ENCODE measurements at regions not wholly inside any gene's neighbourhood (a gene's known extent, or its start where the extent isn't known, plus 50 kb on each side); places are given as distances from the start of the nearest gene placed in this dataset.

DNA sequence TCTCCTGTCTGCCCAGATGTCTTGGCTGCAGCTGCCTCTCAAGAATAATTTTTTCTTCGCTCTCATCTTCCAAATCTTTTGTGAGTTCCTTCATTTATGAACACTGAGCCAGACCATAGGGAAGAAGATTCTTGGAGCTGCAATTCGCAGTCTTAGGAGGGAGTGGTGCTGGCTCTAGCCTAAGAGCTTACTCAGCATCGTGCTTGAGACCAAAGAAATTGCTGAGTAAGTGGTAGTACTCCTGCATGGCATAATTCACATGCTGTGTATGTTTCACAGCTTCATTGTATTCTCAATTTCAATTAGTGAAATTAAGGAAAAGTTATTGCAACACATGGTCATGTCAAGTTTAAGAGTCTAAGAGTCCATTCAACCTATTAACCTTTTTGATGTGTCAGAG, 771.7 kb downstream of the ADCYAP1 start:
- H2AFZ ChIP-seq (ENCODE audit: low read length), result no peak overlapping the region
- no peak for DNase-seq (ENCODE audit: insufficient read length, low spot score, missing footprints)
- no peaks in the 10 kb centered on the region for H3K4me1 ChIP-seq (ENCODE audit: insufficient read depth, low read length)

DNA sequence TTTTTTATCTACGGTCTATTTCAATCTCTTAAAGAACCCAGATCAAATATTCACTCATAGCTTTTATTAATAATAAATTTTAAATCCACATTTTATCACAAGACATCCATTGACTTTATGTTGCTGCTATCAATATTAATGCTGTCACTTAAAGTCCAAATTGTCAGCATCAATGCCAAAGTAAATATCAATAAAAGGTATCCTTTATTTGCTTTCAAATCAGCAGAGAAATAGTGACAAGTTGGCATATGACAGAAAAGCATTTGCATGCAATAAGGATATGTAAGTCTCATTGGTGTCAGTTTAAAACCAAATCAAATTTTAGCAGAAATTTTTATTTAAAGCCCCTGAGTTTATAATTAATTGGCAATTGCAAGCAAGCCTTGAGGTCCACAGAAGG, 775.4 kb downstream of the ADCYAP1 start:
- Histone ChIP-seq H3K79me2 (ENCODE audit: insufficient read depth, low read length) (no peaks in the 10 kb centered on the region), H3K36me3 (ENCODE audit: insufficient read depth, low read length) (no peaks in the 10 kb centered on the region), H3K27me3 (ENCODE audit: insufficient read depth, low read length) (no peaks in the 10 kb centered on the region), H3K9me3 (ENCODE audit: low read depth, low read length) (no peaks in the 10 kb centered on the region), H3K27ac (ENCODE audit: low read depth, low read length) (no peak overlapping the region), H3K4me2 (ENCODE audit: insufficient read depth, low read length) (no peak overlapping the region), H3K4me1 (ENCODE audit: insufficient read depth, low read length) (no peaks in the 10 kb centered on the region), H2AFZ (ENCODE audit: low read length) (no peak overlapping the region), H3K4me3 (ENCODE audit: insufficient read depth, low read length) (no peak overlapping the region), H4K20me1 (ENCODE audit: insufficient read depth, low read length) (no peaks in the 10 kb centered on the region)
- DNase-seq (ENCODE audit: insufficient read length, low spot score, missing footprints), result no peak
- TF ChIP-seq, protein P1, sequence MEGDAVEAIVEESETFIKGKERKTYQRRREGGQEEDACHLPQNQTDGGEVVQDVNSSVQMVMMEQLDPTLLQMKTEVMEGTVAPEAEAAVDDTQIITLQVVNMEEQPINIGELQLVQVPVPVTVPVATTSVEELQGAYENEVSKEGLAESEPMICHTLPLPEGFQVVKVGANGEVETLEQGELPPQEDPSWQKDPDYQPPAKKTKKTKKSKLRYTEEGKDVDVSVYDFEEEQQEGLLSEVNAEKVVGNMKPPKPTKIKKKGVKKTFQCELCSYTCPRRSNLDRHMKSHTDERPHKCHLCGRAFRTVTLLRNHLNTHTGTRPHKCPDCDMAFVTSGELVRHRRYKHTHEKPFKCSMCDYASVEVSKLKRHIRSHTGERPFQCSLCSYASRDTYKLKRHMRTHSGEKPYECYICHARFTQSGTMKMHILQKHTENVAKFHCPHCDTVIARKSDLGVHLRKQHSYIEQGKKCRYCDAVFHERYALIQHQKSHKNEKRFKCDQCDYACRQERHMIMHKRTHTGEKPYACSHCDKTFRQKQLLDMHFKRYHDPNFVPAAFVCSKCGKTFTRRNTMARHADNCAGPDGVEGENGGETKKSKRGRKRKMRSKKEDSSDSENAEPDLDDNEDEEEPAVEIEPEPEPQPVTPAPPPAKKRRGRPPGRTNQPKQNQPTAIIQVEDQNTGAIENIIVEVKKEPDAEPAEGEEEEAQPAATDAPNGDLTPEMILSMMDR (IDR thresholded peaks at IDR 0.05; ENCODE audit: extremely low read depth, low read depth, low read length), result no peak

More for the DNA sequence above, 771.7 kb downstream of the ADCYAP1 start:
- H3K4me2 ChIP-seq (ENCODE audit: insufficient read depth, low read length), result no peak overlapping the region
- no peaks in the 10 kb centered on the region for H3K79me2 ChIP-seq (ENCODE audit: insufficient read depth, low read length)
- TF ChIP-seq, protein P1 (IDR thresholded peaks at IDR 0.05; ENCODE audit: extremely low read depth, low read depth, low read length), result no peak
- H3K36me3 ChIP-seq (ENCODE audit: insufficient read depth, low read length), result no peaks in the 10 kb centered on the region
- no peaks in the 10 kb centered on the region for H4K20me1 ChIP-seq (ENCODE audit: insufficient read depth, low read length)
- no peak overlapping the region for H3K4me3 ChIP-seq (ENCODE audit: insufficient read depth, low read length)
- H3K27ac ChIP-seq (ENCODE audit: low read depth, low read length), result no peak overlapping the region
- H3K27me3 ChIP-seq (ENCODE audit: insufficient read depth, low read length), result no peaks in the 10 kb centered on the region
- no peaks in the 10 kb centered on the region for H3K9me3 ChIP-seq (ENCODE audit: low read depth, low read length)

DNA sequence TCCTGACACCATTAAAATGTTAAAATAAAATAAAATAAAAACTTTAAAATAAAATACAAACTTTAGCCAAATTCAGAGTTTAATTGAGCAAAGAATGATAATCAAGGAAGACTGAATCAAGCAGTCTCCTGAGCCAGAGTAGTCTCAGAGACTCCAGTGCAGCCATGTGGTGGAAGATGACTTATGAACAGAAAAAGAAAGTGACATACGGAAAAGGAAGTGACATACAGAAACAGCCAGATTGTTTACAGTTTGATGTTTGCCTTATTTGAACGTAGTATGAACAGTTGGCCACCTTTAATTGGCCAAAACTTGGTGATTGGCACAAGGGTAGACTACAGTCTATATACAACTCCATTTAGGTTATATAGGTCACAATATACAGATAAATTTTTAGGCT, 787.2 kb downstream of the ADCYAP1 start:
- Histone ChIP-seq H4K20me1 (ENCODE audit: insufficient read depth, low read length) (no peaks in the 10 kb centered on the region), H3K4me2 (ENCODE audit: insufficient read depth, low read length) (no peak overlapping the region), H3K27me3 (ENCODE audit: insufficient read depth, low read length) (no peaks in the 10 kb centered on the region), H2AFZ (ENCODE audit: low read length) (no peak overlapping the region), H3K36me3 (ENCODE audit: insufficient read depth, low read length) (no peaks in the 10 kb centered on the region), H3K79me2 (ENCODE audit: insufficient read depth, low read length) (no peaks in the 10 kb centered on the region), H3K4me3 (ENCODE audit: insufficient read depth, low read length) (no peak overlapping the region), H3K9me3 (ENCODE audit: low read depth, low read length) (peaks cover 2% of the 10 kb centered on the region), H3K4me1 (ENCODE audit: insufficient read depth, low read length) (no peaks in the 10 kb centered on the region), H3K27ac (ENCODE audit: low read depth, low read length) (no peak overlapping the region)
- DNase-seq (ENCODE audit: insufficient read length, low spot score, missing footprints), result no peak
- TF ChIP-seq, protein P1 (IDR thresholded peaks at IDR 0.05; ENCODE audit: extremely low read depth, low read depth, low read length), result no peak

DNA sequence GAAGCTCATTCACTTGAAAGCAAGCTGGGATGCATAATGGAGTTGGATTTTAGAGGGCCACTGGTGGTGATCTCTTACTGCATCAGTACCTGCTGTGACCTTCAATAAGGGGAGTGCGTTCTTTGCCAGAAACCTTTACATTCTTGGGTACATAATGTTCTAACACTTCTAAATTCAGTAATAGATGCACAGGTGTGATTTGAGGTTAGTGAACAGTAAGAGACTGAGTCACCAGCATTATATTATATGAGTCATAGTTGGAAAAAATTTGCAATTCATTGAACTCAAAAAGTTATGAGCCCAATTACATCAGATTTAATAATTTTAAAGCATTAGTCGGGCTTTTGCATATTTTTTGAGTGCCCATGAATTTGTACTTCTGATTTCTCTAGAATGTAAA, 803.3 kb downstream of the ADCYAP1 start:
- Histone ChIP-seq H2AFZ (ENCODE audit: low read length) (no peak overlapping the region), H3K9me3 (ENCODE audit: low read depth, low read length) (no peaks in the 10 kb centered on the region), H3K27me3 (ENCODE audit: insufficient read depth, low read length) (no peaks in the 10 kb centered on the region), H4K20me1 (ENCODE audit: insufficient read depth, low read length) (no peaks in the 10 kb centered on the region), H3K4me1 (ENCODE audit: insufficient read depth, low read length) (no peaks in the 10 kb centered on the region), H3K4me3 (ENCODE audit: insufficient read depth, low read length) (no peak overlapping the region), H3K79me2 (ENCODE audit: insufficient read depth, low read length) (no peaks in the 10 kb centered on the region), H3K36me3 (ENCODE audit: insufficient read depth, low read length) (no peaks in the 10 kb centered on the region), H3K4me2 (ENCODE audit: insufficient read depth, low read length) (no peak overlapping the region), H3K27ac (ENCODE audit: low read depth, low read length) (no peak overlapping the region)
- TF ChIP-seq, protein P1 (IDR thresholded peaks at IDR 0.05; ENCODE audit: extremely low read depth, low read depth, low read length), result no peak
- DNase-seq (ENCODE audit: insufficient read length, low spot score, missing footprints), result no peak

Data from osteoblast (primary cell).